ENCODE measurements at regions not wholly inside any gene's neighbourhood (a gene's known extent, or its start where the extent isn't known, plus 50 kb on each side); places are given as distances from the start of the nearest gene placed in this dataset.

GRCh38 chr4:64559571-64559970 lies 150.3 kb upstream of the TECRL start:
- TF ChIP-seq CTCF (conservative IDR thresholded peaks at IDR 0.05; ENCODE audit: low read depth in 2 of 2) (no peak), POLR2AphosphoS5 (IDR thresholded peaks at IDR 0.05; ENCODE audit: low read depth) (no peak), JUNB (IDR thresholded peaks at IDR 0.05; ENCODE audit: unreplicated experiment) (no peak), EZH2phosphoT487 (IDR thresholded peaks at IDR 0.05; ENCODE audit: unreplicated experiment) (no peak), EZH2 (IDR thresholded peaks at IDR 0.05; ENCODE audit: low read depth, unreplicated experiment) (no peak), REST (IDR thresholded peaks at IDR 0.05; ENCODE audit: unreplicated experiment) (no peak), NANOG (IDR thresholded peaks at IDR 0.05; ENCODE audit: borderline replicate concordance) (no peak), CREB1 (CRISPR knock-in tag; IDR thresholded peaks at IDR 0.05; ENCODE audit: low read depth) (no peak), STAT1 (IDR thresholded peaks at IDR 0.05; ENCODE audit: unreplicated experiment) (no peak), ZNF331 (CRISPR knock-in tag; IDR thresholded peaks at IDR 0.05; ENCODE audit: low read depth) (no peak), ZNF114 (CRISPR knock-in tag; IDR thresholded peaks at IDR 0.05) (no peak), ZNF462 (CRISPR knock-in tag; IDR thresholded peaks at IDR 0.05) (no peak)
- TF ChIP-seq, protein P1, sequence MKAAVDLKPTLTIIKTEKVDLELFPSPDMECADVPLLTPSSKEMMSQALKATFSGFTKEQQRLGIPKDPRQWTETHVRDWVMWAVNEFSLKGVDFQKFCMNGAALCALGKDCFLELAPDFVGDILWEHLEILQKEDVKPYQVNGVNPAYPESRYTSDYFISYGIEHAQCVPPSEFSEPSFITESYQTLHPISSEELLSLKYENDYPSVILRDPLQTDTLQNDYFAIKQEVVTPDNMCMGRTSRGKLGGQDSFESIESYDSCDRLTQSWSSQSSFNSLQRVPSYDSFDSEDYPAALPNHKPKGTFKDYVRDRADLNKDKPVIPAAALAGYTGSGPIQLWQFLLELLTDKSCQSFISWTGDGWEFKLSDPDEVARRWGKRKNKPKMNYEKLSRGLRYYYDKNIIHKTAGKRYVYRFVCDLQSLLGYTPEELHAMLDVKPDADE (IDR thresholded peaks at IDR 0.05): no peak

Data from GM23338 (cell line).